GM19372 (cell line): ENCODE measurements at regions not wholly inside any gene's neighbourhood (a gene's known extent, or its start where the extent isn't known, plus 50 kb on each side); places are given as distances from the start of the nearest gene placed in this dataset.
"Not testable (repeated sequence)": the region's sequence is repeated elsewhere in the genome, so short reads cannot be mapped to it uniquely, and the experiment has no call there.

Experiments used
- ATAC-seq: cut with Tn5 transposase; IDR thresholded peaks from one replicate; pipeline ENCODE4 v1.9.1; 2021; ENCODE audit warnings: mild to moderate bottlenecking, low read depth, moderate library complexity; ENCODE audit not compliant: unreplicated experiment

- ATAC-seq = no peak
Observed at GRCh38 chr6:22117631-22118030, 179.2 kb downstream of the PRL start.

DNA sequence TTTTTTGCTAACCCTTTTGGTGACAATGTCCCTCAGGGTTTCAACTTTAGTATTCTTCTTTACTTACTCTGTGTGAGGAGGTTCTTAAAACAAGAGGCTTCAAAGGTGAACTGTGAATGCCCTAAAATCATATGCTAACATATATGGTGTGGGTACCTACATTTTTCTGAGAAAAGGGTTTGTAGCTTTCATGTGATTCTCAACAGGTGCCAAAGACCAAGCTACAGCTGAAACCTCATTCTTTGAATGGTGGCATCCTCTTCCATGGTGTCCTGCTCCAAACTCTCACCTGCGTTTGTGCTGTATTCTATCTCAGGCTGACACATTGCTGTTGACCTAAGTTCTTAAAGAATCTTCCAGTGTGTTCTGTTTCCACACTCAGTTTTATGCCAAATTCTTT lies 177.3 kb downstream of the PRL start:
- ATAC-seq = no peak

- ATAC-seq = no peak
Observed at GRCh38 chr6:22124756-22125155, 172.1 kb downstream of the PRL start.

- no peak for ATAC-seq
Observed at GRCh38 chr6:22126910-22127309, 169.9 kb downstream of the PRL start.

DNA sequence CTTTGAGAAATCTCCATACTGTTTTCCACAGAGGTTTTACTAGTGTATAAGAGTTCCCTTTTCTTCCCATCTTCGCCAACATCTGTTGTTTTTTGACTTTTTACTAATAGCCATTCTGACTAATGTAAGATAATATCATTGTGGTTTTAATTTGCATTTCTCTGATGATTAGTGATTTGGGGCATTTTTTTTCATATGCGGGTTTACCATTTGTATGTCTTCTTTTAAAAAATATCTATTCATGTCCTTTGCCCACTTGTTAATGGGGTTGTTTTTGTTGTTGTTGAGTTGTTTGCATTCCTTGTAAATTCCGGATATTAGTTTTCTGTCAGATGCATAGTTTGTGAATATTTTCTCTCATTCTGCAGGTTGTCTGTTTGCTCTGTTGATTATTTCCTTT lies 167.1 kb downstream of the PRL start:
- ATAC-seq = no peak

GRCh38 chr6:22132656-22133055 lies 164.2 kb downstream of the PRL start:
- ATAC-seq = no peak

GRCh38 chr6:22133357-22133756 lies 163.5 kb downstream of the PRL start:
- ATAC-seq = no peak

DNA sequence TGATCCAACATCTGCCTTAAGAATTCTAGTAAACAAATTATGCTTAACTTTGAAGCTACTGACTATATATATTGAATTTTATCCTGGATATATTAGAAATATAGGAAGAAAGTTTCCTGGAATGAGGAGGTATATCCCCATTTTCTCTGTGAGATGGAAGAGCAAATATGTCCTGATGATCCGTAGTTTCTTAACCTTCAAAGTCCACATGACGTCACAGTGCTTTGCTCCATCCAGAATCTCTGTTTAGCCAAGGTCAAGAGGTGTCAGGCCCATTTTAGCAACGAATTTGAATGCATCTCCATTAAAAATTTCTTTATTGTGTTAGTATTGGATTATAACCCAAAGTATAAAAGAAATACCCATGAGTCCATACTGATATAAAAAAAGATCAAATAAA lies 162.5 kb downstream of the PRL start:
- no peak for ATAC-seq

- ATAC-seq = no peak
Observed at GRCh38 chr6:22135395-22135794, 161.4 kb downstream of the PRL start.

DNA sequence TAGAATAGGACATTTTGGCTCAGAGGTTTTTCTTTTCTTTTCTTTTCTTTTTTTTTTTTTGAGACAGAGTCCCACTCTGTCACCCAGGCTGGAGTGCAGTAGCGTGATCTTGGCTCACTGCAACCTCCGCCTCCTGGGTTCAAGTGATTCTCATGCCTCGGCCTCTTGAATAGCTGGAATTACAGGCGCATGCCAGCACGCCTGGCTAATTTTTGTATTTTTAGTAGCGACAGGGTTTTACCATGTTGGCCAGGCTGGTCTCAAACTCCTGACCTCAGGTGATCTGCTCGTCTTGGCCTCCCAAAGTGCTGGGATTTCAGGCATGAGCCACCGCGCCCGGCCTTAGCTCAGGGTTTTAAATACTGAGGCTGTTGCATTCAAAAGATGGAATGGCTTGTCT lies 156.1 kb downstream of the PRL start:
- not testable (repeated sequence) for ATAC-seq

GRCh38 chr6:22141241-22141745 lies 155.5 kb downstream of the PRL start:
- no peak for ATAC-seq

GRCh38 chr6:22142856-22143255 lies 154.0 kb downstream of the PRL start:
- ATAC-seq = no peak

DNA sequence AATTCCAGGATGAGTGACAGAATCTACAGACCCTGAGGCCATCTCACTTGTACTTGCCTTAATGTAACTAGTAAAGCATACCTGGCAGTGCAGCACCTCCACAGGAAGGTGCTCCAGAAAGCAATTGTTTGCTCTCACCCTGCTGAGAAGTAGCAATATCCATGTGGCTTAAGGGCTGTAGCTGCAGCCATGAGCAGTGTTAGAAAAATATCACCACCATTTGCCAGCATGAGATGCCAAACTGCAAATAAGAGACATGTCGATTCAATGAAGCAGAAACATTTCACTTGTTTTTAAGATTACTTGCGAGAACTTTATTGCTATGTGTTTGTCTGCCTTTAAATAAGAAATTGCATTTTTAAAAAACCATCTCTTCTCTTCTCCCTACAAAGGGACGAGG lies 151.5 kb downstream of the PRL start:
- no peak for ATAC-seq

GRCh38 chr6:22145823-22146677 lies 150.8 kb downstream of the PRL start:
- ATAC-seq = no peak

GRCh38 chr6:22146678-22146930 lies 150.2 kb downstream of the PRL start:
- ATAC-seq = no peak

- no peak for ATAC-seq
Observed at GRCh38 chr6:22146931-22147701, 149.7 kb downstream of the PRL start.

- no peak for ATAC-seq
Observed at GRCh38 chr6:22147921-22148776, 148.7 kb downstream of the PRL start.

DNA sequence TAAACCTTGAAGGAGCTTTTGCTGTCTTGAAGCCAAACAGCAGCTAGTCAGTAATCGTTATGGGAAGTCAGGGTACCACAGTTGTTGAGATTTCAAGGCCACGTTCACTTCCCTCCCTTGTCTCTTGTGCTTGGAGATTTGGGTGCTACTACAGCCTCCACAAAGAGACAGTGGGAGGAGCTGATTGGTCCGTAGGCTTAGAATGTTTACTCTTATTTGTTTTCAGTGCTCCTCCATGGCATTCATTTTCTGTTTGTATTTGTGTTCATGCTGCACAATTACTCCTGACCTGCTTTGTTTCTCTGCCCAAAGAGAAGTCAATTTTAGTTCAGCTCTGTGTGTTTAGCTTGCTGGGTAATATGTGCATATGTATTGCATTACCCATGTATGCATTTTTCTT lies 147.7 kb downstream of the PRL start:
- no peak for ATAC-seq

- ATAC-seq = no peak
Observed at GRCh38 chr6:22149501-22150367, 147.1 kb downstream of the PRL start.
